Amniotic stem cell (primary cell): ENCODE measurements at regions not wholly inside any gene's neighbourhood (a gene's known extent, or its start where the extent isn't known, plus 50 kb on each side); places are given as distances from the start of the nearest gene placed in this dataset.
"Not testable (repeated sequence)": the region's sequence is repeated elsewhere in the genome, so short reads cannot be mapped to it uniquely, and the experiment has no call there.

ENCODE experiments used
- DNase-seq: peaks from one replicate; lab custom pipeline; 2025; lab: John Stamatoyannopoulos, UW

- DNase-seq = no peak
Measured at GRCh38 chr10:33476757-33477273, 142.3 kb upstream of the NRP1 start.

GRCh38 chr10:33473688-33474087, 139.2 kb upstream of the NRP1 start:
- DNase-seq = no peak

DNA sequence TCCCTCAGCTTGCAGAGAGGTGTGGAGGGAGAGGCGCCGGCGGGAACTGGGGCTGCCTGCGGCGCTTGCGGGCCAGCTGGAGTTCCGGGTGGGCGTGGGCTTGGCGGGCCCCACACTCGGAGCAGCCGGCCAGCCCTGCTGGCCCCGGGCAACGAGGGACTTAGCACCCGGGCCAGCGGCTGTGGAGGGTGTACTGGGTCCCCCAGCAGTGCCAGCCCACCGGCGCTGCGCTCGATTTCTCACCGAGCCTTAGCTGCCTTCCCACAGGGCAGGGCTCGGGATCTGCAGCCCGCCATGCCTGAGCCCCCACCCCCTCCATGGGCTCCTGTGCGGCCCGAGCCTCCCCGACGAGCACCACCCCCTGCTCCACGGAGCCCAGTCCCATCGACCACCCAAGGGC, 133.5 kb upstream of the NRP1 start:
- not testable (repeated sequence) for DNase-seq

GRCh38 chr10:33465747-33466146, 131.3 kb upstream of the NRP1 start:
- no peak for DNase-seq

DNA sequence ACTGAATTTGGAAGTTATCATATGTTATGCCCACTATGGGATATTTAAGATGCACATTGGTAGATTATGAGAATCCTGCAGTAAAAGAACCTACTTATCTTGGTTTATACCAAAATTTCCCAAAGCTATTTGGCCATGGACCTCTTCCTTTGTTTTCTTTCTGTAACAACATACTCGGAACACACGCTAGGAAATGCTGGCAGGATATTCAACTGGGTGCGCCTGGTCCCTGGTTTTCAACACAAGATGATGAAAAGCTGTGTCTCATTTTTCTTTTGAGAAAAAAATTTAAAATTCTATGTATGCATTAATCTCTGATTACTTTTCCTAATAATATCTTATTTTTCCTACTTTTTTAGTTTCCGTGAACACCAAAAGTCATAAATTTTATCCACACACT, 128.5 kb upstream of the NRP1 start:
- DNase-seq = no peak

- no peak for DNase-seq
Measured at GRCh38 chr10:33461295-33461640, 126.8 kb upstream of the NRP1 start.

GRCh38 chr10:33460505-33461294, 126.2 kb upstream of the NRP1 start:
- peak; percentile 51 for DNase-seq

DNA sequence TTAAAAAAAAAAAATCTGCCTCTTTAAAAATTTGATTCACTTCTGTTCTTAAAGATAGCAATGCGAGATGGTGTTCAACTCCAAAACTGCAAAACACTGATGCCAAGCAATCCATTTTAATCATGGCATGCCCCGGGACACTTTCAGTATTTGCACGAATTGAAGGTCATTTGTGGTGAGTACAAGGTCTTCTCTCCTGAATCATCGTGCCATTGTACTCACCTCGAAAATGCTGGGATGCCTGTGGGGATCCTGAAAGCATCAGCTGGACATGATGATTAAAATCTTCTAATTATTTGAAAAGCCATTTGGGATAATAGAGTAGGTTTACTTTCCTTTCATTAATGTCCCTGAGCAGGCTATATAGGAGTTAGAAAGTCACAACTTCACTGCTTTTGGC, 125.1 kb upstream of the NRP1 start:
- DNase-seq = no peak

DNA sequence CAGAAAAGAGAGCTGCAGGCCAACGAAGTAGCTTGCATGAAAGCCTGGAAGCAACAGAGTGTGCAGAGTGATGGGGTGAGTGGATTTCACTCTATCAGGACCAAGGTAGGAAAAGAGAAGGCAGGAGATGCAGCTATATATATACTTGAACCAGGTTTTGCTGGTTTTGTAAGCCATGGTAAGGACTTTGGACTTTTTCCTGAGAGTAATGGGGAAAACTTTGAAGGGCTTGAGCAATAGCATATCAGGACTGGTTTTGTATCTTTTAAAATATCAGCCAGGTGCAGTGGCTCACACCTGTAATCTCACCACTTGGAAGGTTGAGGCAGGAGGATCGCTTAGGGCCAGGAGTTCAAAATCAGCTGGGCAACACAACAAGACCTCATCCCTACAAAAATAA, 120.6 kb upstream of the NRP1 start:
- DNase-seq = no peak

GRCh38 chr10:33454554-33454953, 120.1 kb upstream of the NRP1 start:
- DNase-seq = no peak

GRCh38 chr10:33453081-33454025, 118.9 kb upstream of the NRP1 start:
- peak; percentile 84 for DNase-seq

- DNase-seq = no peak
Measured at GRCh38 chr10:33448421-33449140, 114.1 kb upstream of the NRP1 start.

DNA sequence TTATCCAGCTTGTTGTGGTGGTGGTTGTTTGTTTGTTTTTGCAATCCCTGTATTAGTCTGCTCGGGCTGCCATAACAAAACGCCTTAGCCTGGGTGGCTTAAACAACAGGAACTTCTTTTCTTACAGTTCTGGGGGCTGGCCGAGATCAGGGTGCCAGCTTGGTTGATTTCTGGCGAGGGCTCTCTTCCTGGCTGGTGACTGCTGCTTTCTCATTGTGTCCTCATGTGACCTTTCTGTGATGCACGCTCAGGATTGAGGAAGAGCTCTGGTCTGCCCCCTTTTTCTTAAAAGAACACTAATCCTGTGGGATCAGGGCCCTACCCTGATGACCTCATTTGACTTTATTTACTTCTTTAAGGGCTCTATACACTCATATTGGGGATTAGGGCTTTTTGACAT, 107.1 kb upstream of the NRP1 start:
- DNase-seq = no peak

DNA sequence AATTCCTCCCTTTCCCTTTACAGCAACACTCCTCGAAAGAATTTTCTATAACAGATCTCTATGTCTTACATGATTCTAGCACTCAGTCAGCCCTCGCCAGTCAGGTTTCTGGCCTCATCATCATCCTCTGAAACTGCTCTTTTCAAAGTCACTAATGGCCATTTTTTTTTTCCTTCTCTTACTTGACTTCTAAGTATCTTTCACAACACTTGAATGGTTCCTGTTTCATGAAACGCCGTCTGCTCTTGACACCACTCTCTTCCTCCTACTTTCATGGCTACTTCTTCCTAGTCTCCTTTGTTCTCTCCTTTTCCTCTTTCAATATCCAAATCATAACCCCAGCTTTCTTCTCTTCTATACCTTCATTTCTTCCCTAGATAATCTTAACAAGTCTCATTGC, 100.5 kb upstream of the NRP1 start:
- no peak for DNase-seq

DNA sequence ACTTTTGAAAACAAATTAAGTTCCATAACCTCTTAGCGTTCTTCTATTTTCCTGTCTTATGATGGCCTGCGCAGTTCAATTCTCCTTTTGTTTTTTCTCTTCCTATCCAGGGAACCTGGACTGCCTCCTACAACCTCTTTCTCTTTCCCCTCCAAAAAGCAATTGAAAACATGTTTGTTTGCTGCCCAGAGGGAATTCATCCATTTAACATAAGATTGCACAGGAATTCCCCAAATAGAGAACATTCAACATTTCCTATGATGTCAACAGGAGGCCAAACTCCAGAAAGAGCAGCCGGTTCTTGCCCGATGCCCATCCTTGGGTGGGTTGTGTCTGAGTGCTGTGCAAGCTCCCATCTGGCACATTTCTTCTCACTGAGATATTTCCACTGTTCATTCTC, 94.2 kb upstream of the NRP1 start:
- DNase-seq = no peak

DNA sequence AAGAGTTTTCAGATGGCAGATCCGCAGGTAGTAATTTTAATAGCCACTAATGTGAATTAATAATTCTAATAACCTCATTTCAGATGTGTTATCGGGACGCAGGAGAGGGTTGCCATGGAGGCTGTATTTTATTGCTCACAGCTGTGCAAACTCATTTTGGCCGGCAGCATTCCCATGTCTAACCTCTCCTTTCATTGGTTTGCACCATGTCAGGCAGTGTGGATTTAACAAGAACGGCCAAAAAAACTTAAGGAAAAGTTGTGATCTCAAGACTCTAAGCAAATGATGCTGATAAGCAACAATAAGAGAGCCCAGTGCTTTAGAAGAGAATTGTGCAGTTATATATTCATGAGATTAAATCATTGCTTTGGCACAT, 88.7 kb upstream of the NRP1 start:
- DNase-seq = no peak

DNA sequence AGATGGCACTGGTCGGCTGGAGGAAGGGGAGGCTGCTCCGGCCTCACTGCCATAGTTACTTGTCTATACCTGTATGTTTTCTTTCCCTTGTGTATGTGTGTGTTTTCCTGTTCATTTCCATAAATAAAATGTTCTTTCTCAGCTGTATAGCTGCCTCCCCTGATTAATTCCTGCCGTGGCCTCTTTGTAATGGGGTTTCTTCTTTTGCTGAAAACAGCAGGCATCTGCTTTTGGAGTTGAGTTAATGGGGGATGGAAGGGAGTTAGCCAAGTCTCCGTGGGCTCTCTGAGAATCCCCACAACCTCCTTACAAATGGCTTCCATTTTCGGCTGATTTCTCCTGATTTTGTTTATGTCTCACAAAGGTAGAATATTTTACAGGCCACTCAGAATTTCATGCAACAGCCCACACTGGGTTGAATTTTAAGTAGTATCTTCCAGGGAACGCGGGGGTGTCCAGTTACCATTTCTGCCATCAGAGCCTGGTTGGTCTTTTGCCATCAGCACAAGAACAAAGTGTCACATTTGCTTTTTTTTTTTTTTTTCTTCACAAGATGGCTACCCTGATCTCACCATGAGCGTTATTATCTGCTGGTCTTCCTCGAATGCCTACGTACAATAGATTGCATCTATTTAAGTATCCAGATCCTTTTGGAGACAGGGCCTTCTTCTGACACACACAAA, 88.1 kb upstream of the NRP1 start:
- no peak for DNase-seq

- peak; percentile 70 for DNase-seq
Measured at GRCh38 chr10:33421789-33422462, 87.5 kb upstream of the NRP1 start.

GRCh38 chr10:33419311-33419710, 84.8 kb upstream of the NRP1 start:
- DNase-seq = no peak

GRCh38 chr10:33418301-33418700, 83.8 kb upstream of the NRP1 start:
- no peak for DNase-seq

DNA sequence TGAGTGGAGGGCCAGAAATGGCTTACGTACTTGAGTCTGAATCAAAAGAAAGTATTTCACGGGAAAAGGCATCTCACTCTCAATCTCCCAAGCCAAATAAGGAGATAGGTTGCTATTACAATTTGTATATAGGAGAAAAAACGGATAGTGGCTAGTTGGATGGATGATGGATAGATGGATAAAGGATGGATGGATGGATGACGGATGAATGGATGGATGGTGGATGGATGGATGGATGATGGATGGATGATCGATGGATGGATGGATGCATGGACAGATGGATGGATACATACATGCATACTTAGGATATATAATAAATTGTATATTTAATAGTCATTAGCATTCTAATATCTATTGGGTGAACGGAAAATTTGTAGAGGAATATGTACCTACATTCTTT, 82.2 kb upstream of the NRP1 start:
- DNase-seq = no peak
